Tibial nerve (tissue), 4 donors: ENCODE measurements at regions not wholly inside any gene's neighbourhood (a gene's known extent, or its start where the extent isn't known, plus 50 kb on each side); places are given as distances from the start of the nearest gene placed in this dataset.

ENCODE experiments used
- DNase-seq, 2 donors: peaks; one replicate each; pipeline ENCODE4 v3.0.0-alpha.2; 2019; ENCODE audit warnings: low spot score in 2 of 2
- H3K27ac ChIP-seq, 4 donors: fragments of 200-600 bp; sonication (generic) in 3 of 4; one replicate each; pipeline ENCODE4 v1.5.1; 2017 to 2019; ENCODE audit warnings: mild to moderate bottlenecking in 1 of 4
- H3K27me3 ChIP-seq, 2 donors: fragments of 200-600 bp; sonication (generic) in 1 of 2; one replicate each; pipeline versions ENCODE4 v1.5.1 to v1.6.0; 2017 to 2019
- H3K36me3 ChIP-seq, 3 donors: fragments of 200-600 bp; sonication (generic); one replicate each; pipeline ENCODE4 v1.5.1; 2018 to 2019
- H3K4me1 ChIP-seq, 4 donors: fragments of 200-600 bp; sonication (generic) in 3 of 4; one replicate each; pipeline ENCODE4 v1.5.1; 2017 to 2019
- H3K4me3 ChIP-seq, 4 donors: fragments of 200-600 bp; sonication (generic) in 3 of 4; one replicate each; pipeline ENCODE4 v1.5.1; 2017 to 2019; ENCODE audit warnings: mild to moderate bottlenecking in 1 of 4, moderate library complexity in 1 of 4
- H3K9me3 ChIP-seq, 4 donors: fragments of 200-600 bp; sonication (generic) in 3 of 4; one replicate each; pipeline ENCODE4 v1.5.1; 2017 to 2019
- EP300 ChIP-seq, 2 donors: sonication (generic); formaldehyde crosslinking; IDR thresholded peaks; one replicate each; pipeline ENCODE4 v1.6.1; 2017; ENCODE audit warnings: antibody characterized with exemption in 2 of 2, mild to moderate bottlenecking in 1 of 2
- POLR2A ChIP-seq, 2 donors: fragments of 450-650 bp; IDR thresholded peaks; one replicate each; pipeline ENCODE4 v1.6.1; 2017; ENCODE audit warnings: antibody characterized with exemption in 2 of 2, mild to moderate bottlenecking in 2 of 2, moderate library complexity in 2 of 2
- WGBS, 2 donors: methylation state at CpG; one replicate each; pipeline ENCODE4 v1.1.5; 2018; 5-methylcytosine and 5-hydroxymethylcytosine counted together
- TF ChIP-seq, protein P1 (sequence below), 5 experiments: fragments of 200-600 bp in 3 of 5; fragments of 450-650 bp in 2 of 5; sonication (generic) in 3 of 5; IDR thresholded peaks; one replicate each; pipeline ENCODE4 v1.5.1; 2016 to 2019; ENCODE audit warnings: antibody characterized with exemption in 5 of 5, mild to moderate bottlenecking in 3 of 5, moderate library complexity in 2 of 5

DNA sequence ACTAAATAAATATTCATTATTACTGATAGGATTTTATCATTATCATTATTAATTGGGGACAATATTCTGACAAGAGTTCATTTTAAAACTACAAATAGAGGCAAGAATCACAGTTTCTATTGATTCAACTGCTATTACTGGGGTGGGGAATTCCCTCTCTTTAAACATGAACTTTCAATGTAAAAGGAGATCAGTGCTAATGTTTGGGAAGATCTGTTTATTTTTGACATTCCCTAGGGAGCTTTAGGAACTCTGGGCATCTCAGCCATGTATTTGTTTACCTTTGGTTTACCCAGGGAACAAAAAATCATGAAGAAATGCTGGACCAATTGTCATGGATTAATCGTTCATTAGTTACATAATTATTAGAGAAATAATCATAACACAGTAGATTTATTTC, 443.2 kb upstream of the AKR1E2 start:
- no peaks in the 10 kb centered on the region for H3K36me3 ChIP-seq
- no peaks in the 10 kb centered on the region for H3K9me3 ChIP-seq
- no peak overlapping the region for H3K27ac ChIP-seq
- DNase-seq, result no peak
- H3K4me3 ChIP-seq, result no peak overlapping the region
- 35 to 37% methylated on average over 1 of the region's 1 CpG for WGBS, 2 donors
- TF ChIP-seq, protein P1, sequence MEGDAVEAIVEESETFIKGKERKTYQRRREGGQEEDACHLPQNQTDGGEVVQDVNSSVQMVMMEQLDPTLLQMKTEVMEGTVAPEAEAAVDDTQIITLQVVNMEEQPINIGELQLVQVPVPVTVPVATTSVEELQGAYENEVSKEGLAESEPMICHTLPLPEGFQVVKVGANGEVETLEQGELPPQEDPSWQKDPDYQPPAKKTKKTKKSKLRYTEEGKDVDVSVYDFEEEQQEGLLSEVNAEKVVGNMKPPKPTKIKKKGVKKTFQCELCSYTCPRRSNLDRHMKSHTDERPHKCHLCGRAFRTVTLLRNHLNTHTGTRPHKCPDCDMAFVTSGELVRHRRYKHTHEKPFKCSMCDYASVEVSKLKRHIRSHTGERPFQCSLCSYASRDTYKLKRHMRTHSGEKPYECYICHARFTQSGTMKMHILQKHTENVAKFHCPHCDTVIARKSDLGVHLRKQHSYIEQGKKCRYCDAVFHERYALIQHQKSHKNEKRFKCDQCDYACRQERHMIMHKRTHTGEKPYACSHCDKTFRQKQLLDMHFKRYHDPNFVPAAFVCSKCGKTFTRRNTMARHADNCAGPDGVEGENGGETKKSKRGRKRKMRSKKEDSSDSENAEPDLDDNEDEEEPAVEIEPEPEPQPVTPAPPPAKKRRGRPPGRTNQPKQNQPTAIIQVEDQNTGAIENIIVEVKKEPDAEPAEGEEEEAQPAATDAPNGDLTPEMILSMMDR (IDR thresholded peaks at IDR 0.05), result no peak
- TF ChIP-seq POLR2A (IDR thresholded peaks at IDR 0.05), result no peak
- TF ChIP-seq EP300 (IDR thresholded peaks at IDR 0.05), result no peak
- H3K27me3 ChIP-seq, result no peaks in the 10 kb centered on the region
- H3K4me1 ChIP-seq, result peaks cover 0 to 17% (median 0%) of the 10 kb centered on the region in 4 donors

DNA sequence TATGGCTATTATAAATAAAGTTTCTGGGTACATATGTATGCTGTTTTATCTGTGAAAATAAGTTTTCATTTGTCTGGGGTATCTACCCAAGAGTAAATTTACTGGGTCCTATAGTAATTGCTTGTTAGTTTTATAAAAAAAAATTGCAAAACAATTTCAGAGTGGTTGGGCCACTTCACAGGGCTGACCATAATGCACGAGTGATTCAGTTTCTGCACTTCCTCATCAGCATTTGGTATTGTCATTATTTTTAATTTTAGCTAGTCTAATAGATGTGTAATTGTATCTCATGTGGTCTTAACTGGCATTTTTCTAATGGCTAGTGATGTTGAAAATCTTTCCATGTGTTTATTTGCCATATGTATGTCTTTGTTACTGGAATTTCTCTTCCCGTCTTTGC, 452.4 kb upstream of the AKR1E2 start:
- TF ChIP-seq EP300 (IDR thresholded peaks at IDR 0.05) (no peak), POLR2A (IDR thresholded peaks at IDR 0.05) (no peak)
- TF ChIP-seq, protein P1 (IDR thresholded peaks at IDR 0.05), result no peak
- Histone ChIP-seq H3K27ac (peak overlapping the region in 1 of 4 donors; percentile 64), H3K27me3 (no peaks in the 10 kb centered on the region), H3K4me3 (no peak overlapping the region), H3K36me3 (no peaks in the 10 kb centered on the region), H3K9me3 (no peaks in the 10 kb centered on the region), H3K4me1 (peaks cover 0 to 12% (median 0%) of the 10 kb centered on the region in 4 donors)
- 84 to 88% methylated on average over 2 of the region's 2 CpGs for WGBS, 2 donors
- no peak for DNase-seq

DNA sequence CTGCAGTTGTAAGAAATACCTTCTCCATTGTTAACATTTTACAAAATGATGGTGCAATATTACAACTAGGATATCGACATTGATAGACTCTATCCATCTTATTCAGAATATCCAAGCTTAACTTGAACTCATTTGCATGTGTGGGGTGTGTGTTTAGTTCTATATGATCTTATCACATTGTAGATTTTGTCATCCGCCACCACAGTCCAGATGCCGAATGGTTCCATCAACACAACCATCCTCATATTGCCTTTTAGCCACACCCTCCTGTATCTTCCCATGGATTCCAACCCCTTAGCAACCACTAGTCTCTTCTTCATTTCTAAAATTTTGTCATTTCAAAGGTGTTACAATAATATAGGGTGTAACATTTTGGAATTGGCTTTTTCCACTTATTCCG, 452.9 kb upstream of the AKR1E2 start:
- Histone ChIP-seq H3K36me3 (no peaks in the 10 kb centered on the region), H3K4me3 (no peak overlapping the region), H3K27me3 (no peaks in the 10 kb centered on the region), H3K27ac (peak overlapping the region in 1 of 4 donors; percentile 64), H3K9me3 (no peaks in the 10 kb centered on the region), H3K4me1 (peaks cover 0 to 12% (median 0%) of the 10 kb centered on the region in 4 donors)
- 82 to 95% methylated on average over 4 of the region's 4 CpGs for WGBS, 2 donors
- no peak for DNase-seq
- TF ChIP-seq POLR2A (IDR thresholded peaks at IDR 0.05), result no peak
- TF ChIP-seq, protein P1 (IDR thresholded peaks at IDR 0.05), result no peak
- no peak for TF ChIP-seq EP300 (IDR thresholded peaks at IDR 0.05)

DNA sequence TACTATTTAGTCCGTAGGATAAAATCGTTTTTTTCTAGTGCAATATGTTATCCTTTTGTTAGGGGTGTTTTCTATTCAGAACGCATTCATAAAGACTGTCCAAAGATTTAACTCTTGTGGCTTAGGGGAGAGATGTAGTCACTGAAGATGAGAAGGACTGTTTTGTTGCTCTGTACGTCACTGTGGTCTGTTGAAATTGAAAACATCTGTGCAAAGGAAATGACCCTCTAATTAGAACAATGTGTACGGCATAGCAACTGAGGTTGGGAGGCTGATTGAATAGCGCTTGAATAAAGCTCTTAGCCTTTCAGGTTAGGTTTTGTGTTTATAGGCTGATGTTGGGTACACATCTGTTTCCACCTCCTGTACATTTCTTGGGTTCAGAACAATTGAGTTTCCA, 453.4 kb upstream of the AKR1E2 start:
- Histone ChIP-seq H3K9me3 (no peaks in the 10 kb centered on the region), H3K27me3 (no peaks in the 10 kb centered on the region), H3K36me3 (no peaks in the 10 kb centered on the region), H3K27ac (peak overlapping the region in 2 of 4 donors; percentile 28 to 64), H3K4me3 (no peak overlapping the region), H3K4me1 (peaks cover 0 to 12% (median 0%) of the 10 kb centered on the region in 4 donors)
- peak in 1 of 2 donors; percentile 46 for DNase-seq
- TF ChIP-seq POLR2A (IDR thresholded peaks at IDR 0.05) (no peak), EP300 (IDR thresholded peaks at IDR 0.05) (peak; percentile 60 to 97)
- WGBS, 2 donors, result 33 to 40% methylated on average over 6 of the region's 6 CpGs

DNA sequence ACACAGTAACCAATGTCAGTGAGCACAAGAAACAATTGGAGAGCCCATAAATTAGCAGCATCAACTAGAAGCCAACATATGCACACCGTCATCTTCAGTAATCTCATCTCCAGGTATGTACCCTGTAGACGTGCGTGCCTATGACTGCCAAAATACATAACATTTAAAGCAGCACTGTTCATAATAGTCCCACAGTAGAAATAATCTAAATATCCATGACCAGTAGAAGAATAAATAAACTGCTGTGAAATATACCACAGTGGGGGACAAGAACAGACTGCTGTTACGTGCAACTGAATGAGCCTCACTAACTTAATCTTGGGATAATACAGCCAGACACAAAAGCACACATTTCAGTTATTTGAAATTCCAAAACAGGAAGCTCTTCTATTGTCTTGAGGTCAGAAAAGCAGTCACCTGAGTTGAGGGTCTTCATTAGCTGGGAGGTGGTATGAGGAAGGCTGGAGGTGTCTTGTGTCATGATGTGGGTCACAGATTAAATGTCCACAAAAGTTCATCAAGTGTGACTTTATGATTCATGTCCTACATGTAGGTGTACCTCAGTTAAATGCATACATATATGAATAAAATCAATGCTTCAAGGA, 454.2 kb upstream of the AKR1E2 start:
- Histone ChIP-seq H3K27ac (peak overlapping the region in 2 of 4 donors; percentile 28 to 64), H3K9me3 (no peaks in the 10 kb centered on the region), H3K36me3 (no peaks in the 10 kb centered on the region), H3K4me1 (peaks cover 0 to 12% (median 0%) of the 10 kb centered on the region in 4 donors), H3K4me3 (no peak overlapping the region), H3K27me3 (no peaks in the 10 kb centered on the region)
- 91% methylated on average over 4 of the region's 4 CpGs for WGBS, 2 donors
- no peak for TF ChIP-seq POLR2A (IDR thresholded peaks at IDR 0.05)
- TF ChIP-seq, protein P1 (IDR thresholded peaks at IDR 0.05), result no peak
- DNase-seq, result no peak
